22Rv1 (cell line): ENCODE measurements at regions not wholly inside any gene's neighbourhood (a gene's known extent, or its start where the extent isn't known, plus 50 kb on each side); places are given as distances from the start of the nearest gene placed in this dataset.
A peak's percentile ranks its signal among the peaks of the same experiment; 100 is the strongest.
"Not testable (repeated sequence)": the region's sequence is repeated elsewhere in the genome, so short reads cannot be mapped to it uniquely, and the experiment has no call there.

Experiments
- H3K27ac ChIP-seq: fragments of 450-650 bp; 2 replicates; pipeline ENCODE4 v1.5.1; 2017
- CTCF ChIP-seq: fragments of 450-650 bp; IDR thresholded peaks from 2 replicates; pipeline ENCODE4 v1.5.1; 2017; ENCODE audit warnings: mild to moderate bottlenecking
- ZFX ChIP-seq: fragments of 450-650 bp; IDR thresholded peaks from 2 replicates; pipeline ENCODE4 v1.6.1; 2017; ENCODE audit warnings: antibody characterized with exemption, borderline replicate concordance

- TF ChIP-seq CTCF (no peak), ZFX (no peak)
- no peak overlapping the region for H3K27ac ChIP-seq
These were observed 493.3 kb upstream of the NAALADL2 start for GRCh38 chr3:174365796-174366195.

GRCh38 chr3:174366904-174367303 lies 492.2 kb upstream of the NAALADL2 start:
- H3K27ac ChIP-seq: not testable (repeated sequence)

DNA sequence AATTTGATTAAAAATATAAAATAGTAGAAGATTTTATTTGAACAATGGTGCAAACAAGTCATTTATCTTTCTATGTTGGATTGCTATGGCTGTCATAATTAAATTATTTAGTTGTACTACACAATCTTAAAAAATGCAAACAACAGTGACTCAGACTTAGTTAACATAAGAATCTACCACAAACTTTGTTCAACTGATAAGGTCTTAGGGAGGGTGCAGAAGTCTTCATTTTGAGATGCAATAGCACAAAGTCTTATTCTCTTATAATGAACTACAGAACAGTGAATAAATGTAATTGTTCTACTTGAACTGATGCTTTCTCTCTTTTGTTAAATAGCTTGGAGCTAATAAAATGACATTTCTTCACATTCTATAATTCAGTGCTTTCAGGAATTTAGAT lies 482.8 kb upstream of the NAALADL2 start:
- H3K27ac ChIP-seq: no peak overlapping the region
- no peak for TF ChIP-seq CTCF
- TF ChIP-seq ZFX: no peak

DNA sequence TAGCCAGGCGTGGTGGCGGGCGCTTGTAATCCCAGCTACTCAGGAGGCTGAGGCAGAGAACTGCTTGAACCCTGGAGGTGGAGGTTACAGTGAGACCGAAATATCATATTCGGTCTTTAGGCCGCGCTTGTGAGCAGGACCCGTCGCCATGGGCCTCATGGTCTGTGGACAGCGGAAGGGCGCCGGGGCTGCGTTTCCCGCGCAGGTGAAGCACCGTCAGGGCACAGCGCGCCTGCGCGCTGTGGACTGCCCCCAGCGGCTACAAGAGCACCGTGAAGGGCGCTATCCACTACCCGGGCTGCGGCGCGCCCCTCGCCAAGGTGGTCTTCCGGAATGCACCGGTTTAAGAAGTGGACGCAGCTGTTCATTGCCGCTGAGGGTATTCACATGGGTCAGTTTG lies 482.0 kb upstream of the NAALADL2 start:
- no peak overlapping the region for H3K27ac ChIP-seq
- TF ChIP-seq ZFX (no peak), CTCF (no peak)

DNA sequence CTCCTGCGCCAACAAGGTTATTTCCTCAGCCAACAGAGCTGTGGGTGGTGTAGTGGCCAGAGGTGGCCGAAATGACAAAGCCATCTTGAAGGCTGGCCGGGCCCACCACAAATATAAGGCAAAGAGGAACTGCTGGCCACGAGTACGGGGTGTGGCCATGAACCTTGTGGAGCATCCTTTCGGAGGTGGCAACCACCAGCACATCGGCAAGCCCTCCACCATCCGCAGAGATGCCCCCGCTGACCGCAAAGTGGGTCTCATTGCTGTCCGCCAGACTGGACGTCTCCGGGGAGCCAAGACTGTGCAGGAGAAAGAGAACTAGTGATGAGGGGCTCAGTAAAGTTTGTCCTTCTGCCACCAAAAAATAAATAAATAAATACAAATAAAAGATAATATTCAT lies 481.4 kb upstream of the NAALADL2 start:
- no peak for TF ChIP-seq CTCF
- TF ChIP-seq ZFX: no peak
- no peak overlapping the region for H3K27ac ChIP-seq

- TF ChIP-seq CTCF: no peak
- TF ChIP-seq ZFX: no peak
- H3K27ac ChIP-seq: no peak overlapping the region
These were observed 476.3 kb upstream of the NAALADL2 start for GRCh38 chr3:174382878-174383277.

DNA sequence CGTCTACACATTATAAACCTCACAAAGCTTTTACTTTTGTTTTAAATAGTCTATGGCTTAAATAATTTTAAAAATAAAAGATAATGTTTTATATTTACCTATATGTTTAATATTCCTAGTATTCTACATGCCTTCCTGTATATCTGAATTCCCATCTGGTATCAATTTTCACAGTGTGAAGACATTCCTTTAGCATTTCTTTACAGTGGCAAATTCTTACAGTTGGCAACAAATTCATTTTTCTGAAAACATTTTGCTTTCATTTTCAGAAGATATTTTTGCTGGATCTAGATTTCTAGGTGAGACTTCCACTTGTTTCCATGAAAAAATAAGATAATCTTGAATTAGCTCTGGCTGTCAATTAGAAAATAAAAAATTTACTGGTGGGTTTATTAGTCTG lies 471.4 kb upstream of the NAALADL2 start:
- TF ChIP-seq CTCF (no peak), ZFX (no peak)
- H3K27ac ChIP-seq: no peak overlapping the region

DNA sequence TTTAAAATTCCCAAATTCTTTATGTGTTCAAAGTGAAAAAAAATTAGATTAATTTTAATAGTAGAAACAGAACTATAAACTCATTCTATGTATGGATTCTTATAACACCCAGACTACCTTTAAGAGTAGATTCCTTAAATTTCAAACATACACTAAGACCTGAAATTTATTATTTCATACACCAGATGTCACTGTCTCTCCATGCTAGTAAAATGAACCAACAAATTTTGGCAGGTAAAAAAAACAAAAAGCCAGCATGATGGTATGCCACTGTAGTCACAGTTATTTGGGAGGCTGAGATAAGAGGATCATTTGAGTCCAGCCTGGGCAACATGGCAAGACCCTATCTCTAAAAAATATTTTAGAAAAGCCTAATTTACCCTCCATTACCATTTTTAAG lies 461.3 kb upstream of the NAALADL2 start:
- peak; percentile 51 for TF ChIP-seq CTCF
- TF ChIP-seq ZFX: no peak
- peak overlapping the region; percentile 12; the same call in 1 of the 2 replicates for H3K27ac ChIP-seq
